DOHH2 (cell line): ENCODE measurements at regions not wholly inside any gene's neighbourhood (a gene's known extent, or its start where the extent isn't known, plus 50 kb on each side); places are given as distances from the start of the nearest gene placed in this dataset.

Source experiments
- H3F3A ChIP-seq: fragments of 200-600 bp; sonication (generic), shearing (Covaris generic); 2 replicates; pipeline ENCODE4 v1.6.0; 2016; ENCODE audit warnings: antibody characterized with exemption, mild to moderate bottlenecking; ENCODE audit not compliant: control insufficient read depth, insufficient read depth
- H3K27ac ChIP-seq: fragments of 200-600 bp; sonication (generic); 2 replicates; pipeline ENCODE4 v1.5.1; 2014; ENCODE audit warnings: low read depth, mild to moderate bottlenecking, low read length, moderate library complexity
- H3K27me3 ChIP-seq: fragments of 200-600 bp; sonication (generic); 2 replicates; pipeline ENCODE4 v1.6.1; 2014; ENCODE audit warnings: mild to moderate bottlenecking, low read length, mixed read lengths; ENCODE audit not compliant: control insufficient read depth
- H3K36me3 ChIP-seq: fragments of 200-600 bp; sonication (generic); 2 replicates; pipeline ENCODE4 v1.6.1; 2014; ENCODE audit warnings: mild to moderate bottlenecking, low read length, moderate library complexity, mixed read lengths; ENCODE audit not compliant: control insufficient read depth
- H3K4me1 ChIP-seq: fragments of 200-600 bp; sonication (generic); 2 replicates; pipeline ENCODE4 v1.6.1; 2014; ENCODE audit warnings: mild to moderate bottlenecking, low read length, mixed read lengths; ENCODE audit not compliant: control insufficient read depth
- H3K4me2 ChIP-seq: fragments of 200-600 bp; sonication (generic); 2 replicates; pipeline ENCODE4 v1.6.0; 2014; ENCODE audit warnings: mild to moderate bottlenecking, low read length, moderate library complexity
- H3K4me3 ChIP-seq: fragments of 200-600 bp; sonication (generic); 2 replicates; pipeline ENCODE4 v1.5.1; 2014; ENCODE audit warnings: mild to moderate bottlenecking, low read length, mixed read lengths
- H3K79me2 ChIP-seq: fragments of 200-600 bp; sonication (generic); 2 replicates; pipeline ENCODE4 v1.6.1; 2014; ENCODE audit warnings: mild to moderate bottlenecking, low read length, mixed read lengths; ENCODE audit not compliant: control insufficient read depth
- H3K9me2 ChIP-seq: fragments of 200-600 bp; sonication (generic); replicated peaks from 2 replicates; pipeline ENCODE4 v1.6.1; 2014; ENCODE audit warnings: mild to moderate bottlenecking, low read length, mixed read lengths; ENCODE audit not compliant: control insufficient read depth
- H3K9me3 ChIP-seq: fragments of 200-600 bp; sonication (generic); 2 replicates; pipeline ENCODE4 v1.6.1; 2014; ENCODE audit warnings: antibody characterized with exemption, low read length, mixed read lengths; ENCODE audit not compliant: control insufficient read depth, insufficient read depth
- H4K20me1 ChIP-seq: fragments of 200-600 bp; sonication (generic); 2 replicates; pipeline ENCODE4 v1.6.0; 2014; ENCODE audit warnings: low read depth, mild to moderate bottlenecking, antibody characterized with exemption, low read length, moderate library complexity; ENCODE audit not compliant: control insufficient read depth, insufficient read depth
- EZH2phosphoT487 ChIP-seq: fragments of 200-600 bp; sonication (generic); IDR thresholded peaks from 2 replicates; pipeline ENCODE4 v1.6.1; 2017; ENCODE audit warnings: borderline replicate concordance, mild to moderate bottlenecking, antibody characterized with exemption, low read length, moderate library complexity, mixed read lengths
- TF ChIP-seq, protein P1 (sequence below): fragments of 200-600 bp; sonication (generic); IDR thresholded peaks from one replicate; pipeline ENCODE4 v1.5.1; 2014; ENCODE audit warnings: antibody characterized with exemption, mild to moderate bottlenecking, low read depth, low read length; ENCODE audit not compliant: poor library complexity, severe bottlenecking

DNA sequence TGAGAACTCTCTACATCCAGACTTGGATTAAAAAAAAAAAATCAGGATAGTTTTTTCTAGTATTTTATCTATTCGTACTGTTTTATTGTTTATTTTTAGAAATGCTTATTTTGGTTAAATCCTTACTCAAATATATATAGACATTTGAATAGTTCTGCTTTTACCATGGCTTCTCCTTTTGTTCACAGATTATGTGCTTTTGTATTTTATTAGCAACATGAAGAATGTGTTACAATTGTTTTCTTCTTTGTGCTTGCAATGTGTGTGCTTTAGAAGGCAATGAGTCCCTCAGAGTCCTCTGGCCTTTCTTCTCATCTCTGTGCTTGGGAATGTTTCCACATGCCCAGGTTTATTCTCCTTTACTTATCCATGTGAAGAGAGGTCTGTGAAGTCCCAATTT is 324.0 kb downstream of the KCNRG start:
- Histone ChIP-seq H3K4me3 (no peak overlapping the region), H4K20me1 (no peaks in the 10 kb centered on the region), H3K27ac (no peak overlapping the region), H3K9me3 (no peaks in the 10 kb centered on the region), H3K4me1 (peaks cover 3% of the 10 kb centered on the region; the same call in 1 of the 2 replicates), H3F3A (no peaks in the 10 kb centered on the region), H3K9me2 (no peaks in the 10 kb centered on the region), H3K27me3 (no peaks in the 10 kb centered on the region), H3K4me2 (no peak overlapping the region), H3K79me2 (no peaks in the 10 kb centered on the region), H3K36me3 (no peaks in the 10 kb centered on the region)
- TF ChIP-seq, protein P1, sequence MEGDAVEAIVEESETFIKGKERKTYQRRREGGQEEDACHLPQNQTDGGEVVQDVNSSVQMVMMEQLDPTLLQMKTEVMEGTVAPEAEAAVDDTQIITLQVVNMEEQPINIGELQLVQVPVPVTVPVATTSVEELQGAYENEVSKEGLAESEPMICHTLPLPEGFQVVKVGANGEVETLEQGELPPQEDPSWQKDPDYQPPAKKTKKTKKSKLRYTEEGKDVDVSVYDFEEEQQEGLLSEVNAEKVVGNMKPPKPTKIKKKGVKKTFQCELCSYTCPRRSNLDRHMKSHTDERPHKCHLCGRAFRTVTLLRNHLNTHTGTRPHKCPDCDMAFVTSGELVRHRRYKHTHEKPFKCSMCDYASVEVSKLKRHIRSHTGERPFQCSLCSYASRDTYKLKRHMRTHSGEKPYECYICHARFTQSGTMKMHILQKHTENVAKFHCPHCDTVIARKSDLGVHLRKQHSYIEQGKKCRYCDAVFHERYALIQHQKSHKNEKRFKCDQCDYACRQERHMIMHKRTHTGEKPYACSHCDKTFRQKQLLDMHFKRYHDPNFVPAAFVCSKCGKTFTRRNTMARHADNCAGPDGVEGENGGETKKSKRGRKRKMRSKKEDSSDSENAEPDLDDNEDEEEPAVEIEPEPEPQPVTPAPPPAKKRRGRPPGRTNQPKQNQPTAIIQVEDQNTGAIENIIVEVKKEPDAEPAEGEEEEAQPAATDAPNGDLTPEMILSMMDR, result no peak
- no peak for TF ChIP-seq EZH2phosphoT487

DNA sequence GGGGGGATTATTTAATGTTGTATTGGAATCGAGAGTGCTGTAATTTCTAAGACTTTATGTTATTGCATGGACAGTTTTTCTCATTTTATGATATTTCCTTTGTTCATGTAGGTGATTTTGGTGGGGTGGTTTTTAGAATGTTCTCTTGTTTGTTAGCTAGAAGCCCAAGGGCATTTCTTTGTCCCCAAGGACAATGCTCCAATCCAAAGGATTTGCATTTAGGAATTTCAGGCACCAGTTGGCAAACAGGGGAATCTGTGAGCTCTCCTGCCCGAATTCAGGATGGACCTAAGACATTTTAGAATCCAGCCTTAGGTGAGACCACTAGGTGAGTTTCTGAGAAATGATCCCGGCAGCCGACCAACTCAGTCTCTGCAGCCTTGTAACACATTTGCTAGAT is 324.9 kb downstream of the KCNRG start:
- H4K20me1 ChIP-seq, result no peaks in the 10 kb centered on the region
- TF ChIP-seq, protein P1, result no peak
- no peak for TF ChIP-seq EZH2phosphoT487
- H3K4me1 ChIP-seq, result peaks cover 3% of the 10 kb centered on the region; the same call in 1 of the 2 replicates
- no peak overlapping the region for H3K4me3 ChIP-seq
- H3K36me3 ChIP-seq, result no peaks in the 10 kb centered on the region
- no peak overlapping the region for H3K27ac ChIP-seq
- no peaks in the 10 kb centered on the region for H3F3A ChIP-seq
- H3K9me2 ChIP-seq, result no peaks in the 10 kb centered on the region
- H3K9me3 ChIP-seq, result no peaks in the 10 kb centered on the region
- H3K4me2 ChIP-seq, result no peak overlapping the region
- no peaks in the 10 kb centered on the region for H3K27me3 ChIP-seq
- no peaks in the 10 kb centered on the region for H3K79me2 ChIP-seq

DNA sequence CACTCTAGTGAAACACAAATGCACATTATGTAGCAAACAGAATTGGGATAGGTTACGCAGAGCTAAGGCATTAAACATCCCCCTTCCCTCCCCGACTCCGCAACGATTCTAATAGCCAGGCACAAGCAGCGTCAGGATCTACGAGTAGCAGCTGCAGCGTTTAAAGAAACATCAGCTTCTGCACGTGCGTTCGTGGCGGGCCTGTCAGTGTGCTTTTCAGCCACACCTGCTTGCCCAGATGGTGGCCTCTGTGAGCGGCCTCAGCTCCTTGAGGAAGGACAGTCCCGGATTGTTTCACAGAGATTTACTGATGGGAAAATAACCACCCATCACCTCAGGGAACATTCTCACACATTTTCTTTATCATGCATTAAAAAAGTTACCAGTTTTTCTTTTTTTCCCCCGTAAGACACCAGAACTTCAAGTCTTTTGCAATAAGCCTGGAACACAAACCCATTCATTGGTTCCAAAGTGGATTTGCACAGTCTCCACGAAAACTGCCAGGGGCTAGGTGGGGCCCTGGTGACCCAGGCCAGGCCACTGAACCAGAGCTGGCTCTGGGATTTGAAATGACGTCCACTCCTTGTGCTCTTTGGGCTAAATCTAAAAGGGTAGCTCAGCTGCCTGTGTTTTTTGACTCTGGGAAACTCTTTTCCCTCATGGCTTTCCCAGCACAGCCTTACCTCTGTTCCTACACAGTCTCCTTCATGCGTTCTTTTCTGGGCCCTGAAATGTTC is 325.5 kb downstream of the KCNRG start:
- Histone ChIP-seq H3K36me3 (no peaks in the 10 kb centered on the region), H3K79me2 (no peaks in the 10 kb centered on the region), H3F3A (no peaks in the 10 kb centered on the region), H3K9me3 (no peaks in the 10 kb centered on the region), H3K4me3 (no peak overlapping the region), H3K4me1 (peaks cover 3% of the 10 kb centered on the region; the same call in 1 of the 2 replicates), H3K9me2 (no peaks in the 10 kb centered on the region), H3K27ac (no peak overlapping the region), H4K20me1 (no peaks in the 10 kb centered on the region), H3K4me2 (no peak overlapping the region), H3K27me3 (no peaks in the 10 kb centered on the region)
- TF ChIP-seq EZH2phosphoT487, result no peak
- TF ChIP-seq, protein P1, result no peak
